Transverse colon (tissue), 4 donors: ENCODE measurements at regions not wholly inside any gene's neighbourhood (a gene's known extent, or its start where the extent isn't known, plus 50 kb on each side); places are given as distances from the start of the nearest gene placed in this dataset.

Source experiments
- CTCF ChIP-seq, 5 experiments: fragments of 200-600 bp in 3 of 5; fragments of 450-650 bp in 2 of 5; sonication (generic) in 3 of 5; IDR thresholded peaks; 1 replicate in 2 of 5; 2 replicates in 3 of 5; pipeline ENCODE4 v1.5.1; 2016 to 2017; ENCODE audit warnings: antibody characterized with exemption in 5 of 5, inconsistent platforms in 3 of 5, mild to moderate bottlenecking in 2 of 5, moderate library complexity in 1 of 5
- EP300 ChIP-seq: sonication (generic); formaldehyde crosslinking; IDR thresholded peaks from one replicate; pipeline ENCODE4 v1.6.1; 2017; ENCODE audit warnings: antibody characterized with exemption, low read depth
- POLR2A ChIP-seq: fragments of 450-650 bp; IDR thresholded peaks from one replicate; pipeline ENCODE4 v1.6.1; 2016; ENCODE audit warnings: antibody characterized with exemption, mild to moderate bottlenecking, moderate library complexity
- POLR2AphosphoS5 ChIP-seq, 3 donors: sonication (generic); formaldehyde crosslinking; IDR thresholded peaks; one replicate each; pipeline ENCODE4 v1.6.1; 2016; ENCODE audit warnings: antibody characterized with exemption in 3 of 3

- TF ChIP-seq CTCF (IDR thresholded peaks at IDR 0.05), result no peak
- TF ChIP-seq POLR2A, result no peak
- no peak for TF ChIP-seq POLR2AphosphoS5 (IDR thresholded peaks at IDR 0.05)
- TF ChIP-seq EP300, result no peak
Observed at GRCh38 chr9:118578467-118578866, 790.8 kb downstream of the BRINP1 start.
